Thyroid gland (tissue), 4 donors: ENCODE measurements at regions not wholly inside any gene's neighbourhood (a gene's known extent, or its start where the extent isn't known, plus 50 kb on each side); places are given as distances from the start of the nearest gene placed in this dataset.
"Not testable (repeated sequence)": the region's sequence is repeated elsewhere in the genome, so short reads cannot be mapped to it uniquely, and the experiment has no call there.

Experiments used
- CTCF ChIP-seq, 6 experiments: fragments of 200-600 bp in 3 of 6; fragments of 450-650 bp in 3 of 6; sonication (generic) in 3 of 6; IDR thresholded peaks; one replicate each; pipeline ENCODE4 v1.5.1; 2016 to 2019; ENCODE audit warnings: antibody characterized with exemption in 6 of 6, mild to moderate bottlenecking in 2 of 6, inconsistent platforms in 1 of 6, moderate library complexity in 1 of 6
- POLR2A ChIP-seq, 2 donors: fragments of 450-650 bp; IDR thresholded peaks; one replicate each; pipeline ENCODE4 v1.6.1; 2017; ENCODE audit warnings: antibody characterized with exemption in 2 of 2, mild to moderate bottlenecking in 2 of 2, moderate library complexity in 1 of 2

GRCh38 chr3:22849583-22849982 lies 353.5 kb upstream of the UBE2E2 start:
- not testable (repeated sequence) for TF ChIP-seq CTCF, POLR2A (IDR thresholded peaks at IDR 0.05)
